OCI-LY7 (cell line): ENCODE measurements at regions not wholly inside any gene's neighbourhood (a gene's known extent, or its start where the extent isn't known, plus 50 kb on each side); places are given as distances from the start of the nearest gene placed in this dataset.

ENCODE experiments used
- BruUV-seq: library from RNA; stranded (reverse); fragments of 400-500 nt; replicated peaks from 2 replicates; lab custom pipeline; 2021; lab: Mats Ljungman, UMichigan
- CTCF ChIA-PET: fragments of 300-600 bp; sonication (Branson Sonifier 250); formaldehyde crosslinking; loops from one replicate; lab custom pipeline; 2022; ENCODE audit warnings: antibody characterized with exemption; ENCODE audit not compliant: unreplicated experiment; lab: Charles Lee
- POLR2A ChIA-PET: fragments of 300-600 bp; sonication (Branson Sonifier 250); formaldehyde crosslinking; loops from one replicate; lab custom pipeline; 2022; ENCODE audit warnings: antibody characterized with exemption; lab: Charles Lee
- DNase-seq: peaks from one replicate; pipeline ENCODE4 v3.0.0-alpha.2; 2015; ENCODE audit warnings: low spot score
- H2AFZ ChIP-seq: fragments of 200-600 bp; sonication (generic), shearing (Covaris generic); 2 replicates; pipeline ENCODE4 v1.6.1; 2014; ENCODE audit warnings: mild to moderate bottlenecking, antibody characterized with exemption, low read length, moderate library complexity
- H3K27ac ChIP-seq: fragments of 200-600 bp; sonication (generic); 2 replicates; pipeline ENCODE4 v1.5.1; 2014; ENCODE audit warnings: mixed run types, low read depth, mild to moderate bottlenecking, moderate library complexity, low read length, inconsistent platforms; ENCODE audit not compliant: poor library complexity, severe bottlenecking
- H3K36me3 ChIP-seq: fragments of 200-600 bp; sonication (generic); 2 replicates; pipeline ENCODE4 v1.6.1; 2014; ENCODE audit warnings: mild to moderate bottlenecking, antibody characterized with exemption, low read length, moderate library complexity, mixed read lengths; ENCODE audit not compliant: insufficient read depth
- H3K4me1 ChIP-seq: fragments of 200-600 bp; sonication (generic); 2 replicates; pipeline ENCODE4 v1.5.1; 2014; ENCODE audit warnings: mild to moderate bottlenecking, low read length; ENCODE audit not compliant: insufficient read depth, poor library complexity, severe bottlenecking
- H3K4me2 ChIP-seq: fragments of 200-600 bp; sonication (generic); 2 replicates; pipeline ENCODE4 v1.6.1; 2014; ENCODE audit warnings: mild to moderate bottlenecking, low read length
- H3K4me3 ChIP-seq: fragments of 200-600 bp; sonication (generic); 2 replicates; pipeline ENCODE4 v1.5.1; 2014; ENCODE audit warnings: mild to moderate bottlenecking, low read depth, low read length; ENCODE audit not compliant: poor library complexity, severe bottlenecking
- H3K79me2 ChIP-seq: fragments of 200-600 bp; sonication (generic); 2 replicates; pipeline ENCODE4 v1.6.1; 2016; ENCODE audit warnings: low read depth, mild to moderate bottlenecking, low read length, moderate library complexity, mixed read lengths; ENCODE audit not compliant: insufficient read depth
- H3K9me2 ChIP-seq: fragments of 200-600 bp; sonication (generic); 2 replicates; pipeline ENCODE4 v1.6.1; 2016; ENCODE audit warnings: mild to moderate bottlenecking, low read length, mixed read lengths; ENCODE audit not compliant: insufficient read depth
- H3K9me3 ChIP-seq: fragments of 200-600 bp; sonication (generic); 2 replicates; pipeline ENCODE4 v1.6.1; 2014; ENCODE audit warnings: mild to moderate bottlenecking, mixed run types, low read length, mixed read lengths
- H4K20me1 ChIP-seq: fragments of 200-600 bp; sonication (generic); 2 replicates; pipeline ENCODE4 v1.6.1; 2014; ENCODE audit warnings: mild to moderate bottlenecking, antibody characterized with exemption, low read length, moderate library complexity, mixed read lengths; ENCODE audit not compliant: insufficient read depth
- CTCF ChIP-seq: fragments of 200-600 bp; sonication (generic); conservative IDR thresholded peaks from 2 replicates; pipeline ENCODE4 v1.5.1; 2014; ENCODE audit warnings: mild to moderate bottlenecking, antibody characterized with exemption, low read length, moderate library complexity, mixed read lengths
- EZH2phosphoT487 ChIP-seq: fragments of 200-600 bp; sonication (generic); IDR thresholded peaks from 2 replicates; pipeline ENCODE4 v1.6.1; 2018; ENCODE audit warnings: low read depth, borderline replicate concordance, mild to moderate bottlenecking, mixed run types, antibody characterized with exemption, low read length, moderate library complexity, mixed read lengths
- intact Hi-C: fragments of 100-400 bp; cut with micrococcal nuclease; formaldehyde crosslinking; loops from one replicate; pipeline ENCODE4 v1.10.0; 2022; ENCODE audit not compliant: unreplicated experiment

GRCh38 chr3:73893089-73893488 lies 268.3 kb upstream of the PDZRN3 start:
- ChIA-PET CTCF (no interaction called here), POLR2A (no interaction called here)
- no peaks in the 10 kb centered on the region for H3K4me1 ChIP-seq
- no peaks in the 10 kb centered on the region for H3K9me2 ChIP-seq
- no peak overlapping the region for H3K27ac ChIP-seq
- H3K36me3 ChIP-seq, result no peaks in the 10 kb centered on the region
- H2AFZ ChIP-seq, result no peak overlapping the region
- no peaks in the 10 kb centered on the region for H3K79me2 ChIP-seq
- H4K20me1 ChIP-seq, result no peaks in the 10 kb centered on the region
- H3K9me3 ChIP-seq, result no peaks in the 10 kb centered on the region
- no TSS peak for BruUV-seq
- H3K4me3 ChIP-seq, result no peak overlapping the region
- intact Hi-C loops, result no loop called here
- no peak for TF ChIP-seq CTCF
- TF ChIP-seq EZH2phosphoT487, result no peak
- no peak overlapping the region for H3K4me2 ChIP-seq
- no peak for DNase-seq

- Histone ChIP-seq H3K4me1 (no peaks in the 10 kb centered on the region), H3K4me3 (no peak overlapping the region), H4K20me1 (no peaks in the 10 kb centered on the region), H3K9me2 (no peaks in the 10 kb centered on the region), H3K79me2 (no peaks in the 10 kb centered on the region), H3K27ac (no peak overlapping the region), H3K36me3 (no peaks in the 10 kb centered on the region), H3K9me3 (no peaks in the 10 kb centered on the region), H2AFZ (no peak overlapping the region), H3K4me2 (no peak overlapping the region)
- no TSS peak for BruUV-seq
- intact Hi-C loops, result no loop called here
- DNase-seq, result no peak
- ChIA-PET CTCF (no interaction called here), POLR2A (no interaction called here)
- no peak for TF ChIP-seq CTCF
- TF ChIP-seq EZH2phosphoT487, result no peak
Observed at GRCh38 chr3:73885862-73886261, 261.1 kb upstream of the PDZRN3 start.

- CTCF ChIA-PET, result no interaction called here
- POLR2A ChIA-PET, result no interaction called here
- no peak overlapping the region for H3K27ac ChIP-seq
- H3K4me2 ChIP-seq, result no peak overlapping the region
- BruUV-seq, result no TSS peak
- no peaks in the 10 kb centered on the region for H3K9me3 ChIP-seq
- DNase-seq, result no peak
- no peaks in the 10 kb centered on the region for H3K4me1 ChIP-seq
- no peak for TF ChIP-seq EZH2phosphoT487
- TF ChIP-seq CTCF, result no peak
- H3K79me2 ChIP-seq, result no peaks in the 10 kb centered on the region
- intact Hi-C loops, result no loop called here
- no peaks in the 10 kb centered on the region for H3K9me2 ChIP-seq
- no peak overlapping the region for H2AFZ ChIP-seq
- H3K4me3 ChIP-seq, result no peak overlapping the region
- no peaks in the 10 kb centered on the region for H3K36me3 ChIP-seq
- H4K20me1 ChIP-seq, result no peaks in the 10 kb centered on the region
Observed at GRCh38 chr3:73884361-73884760, 259.6 kb upstream of the PDZRN3 start.
